Colonic mucosa (tissue), 4 donors: ENCODE measurements at regions not wholly inside any gene's neighbourhood (a gene's known extent, or its start where the extent isn't known, plus 50 kb on each side); places are given as distances from the start of the nearest gene placed in this dataset.
"Not testable (repeated sequence)": the region's sequence is repeated elsewhere in the genome, so short reads cannot be mapped to it uniquely, and the experiment has no call there.

Experiments
- DNase-seq: peaks from one replicate; pipeline ENCODE4 v3.0.0-alpha.2; 2020
- H3K27ac ChIP-seq: fragments of 200-600 bp; one replicate; pipeline ENCODE4 v1.8.0; 2021
- H3K27me3 ChIP-seq: fragments of 200-600 bp; one replicate; pipeline ENCODE4 v1.8.0; 2021
- H3K36me3 ChIP-seq: fragments of 200-600 bp; one replicate; pipeline ENCODE4 v1.8.0; 2021
- H3K4me1 ChIP-seq: fragments of 200-600 bp; one replicate; pipeline ENCODE4 v1.8.0; 2021; ENCODE audit warnings: mild to moderate bottlenecking
- H3K4me3 ChIP-seq: fragments of 200-600 bp; one replicate; pipeline ENCODE4 v1.8.0; 2021
- H3K9ac ChIP-seq, 2 donors: one replicate each; pipeline ENCODE4 v1.7.0; 2013; ENCODE audit warnings: control low read depth in 2 of 2, low read depth in 2 of 2, low read length in 2 of 2
- H3K9me3 ChIP-seq: fragments of 200-600 bp; one replicate; pipeline ENCODE4 v1.8.0; 2021
- intact Hi-C: fragments of 100-400 bp; cut with DNase I; formaldehyde crosslinking; loops from one replicate; pipeline ENCODE4 v1.14.1; 2022
- TF ChIP-seq, protein P1 (sequence below): fragments of 200-600 bp; IDR thresholded peaks from one replicate; pipeline ENCODE4 v1.8.0; 2022; ENCODE audit warnings: antibody characterized with exemption, mild to moderate bottlenecking
- donor health status: healthy.
- donor health status: DM: no; HTN: no; CAD: no.
- donor health status: DM: no; HTN: no; CAD: no.

DNA sequence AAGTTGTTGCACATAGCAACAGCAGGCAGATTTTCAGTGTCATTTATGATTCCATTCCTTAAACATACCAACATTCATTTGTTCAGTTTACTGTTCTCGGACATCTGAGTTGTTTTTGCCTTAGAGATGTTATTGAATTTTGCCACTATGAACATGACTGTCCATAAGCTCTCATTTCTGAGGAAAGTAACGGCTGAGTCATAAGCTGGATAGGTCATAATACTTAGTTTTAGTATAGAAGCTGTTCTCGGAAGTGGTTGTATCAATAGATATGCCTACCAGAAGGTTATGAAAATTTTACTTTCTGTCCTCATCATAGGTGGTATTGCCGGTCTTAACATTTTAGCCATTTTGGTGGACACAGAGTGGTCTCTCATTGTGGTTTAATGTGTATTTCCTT, 157.1 kb upstream of the CLNK start:
- intact Hi-C loops, result no loop called here

DNA sequence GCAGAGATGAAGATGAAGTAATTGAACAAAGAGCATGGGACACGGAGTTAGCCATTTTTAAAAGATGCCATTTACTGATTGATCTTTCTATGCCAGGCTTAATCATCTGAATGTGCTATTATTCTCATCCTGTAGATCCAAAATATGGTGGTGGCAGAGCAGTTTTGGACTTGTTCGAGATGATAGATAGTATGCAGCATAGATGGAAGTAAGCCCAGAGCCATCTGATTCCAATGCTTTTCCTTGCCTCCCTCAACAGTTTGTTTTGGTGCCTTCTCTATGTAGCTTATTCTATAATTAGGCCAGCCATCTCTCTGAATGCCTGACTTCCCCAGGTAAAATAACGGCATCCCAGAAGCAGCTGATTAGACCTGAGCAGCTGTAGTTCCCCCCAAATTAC, 152.6 kb upstream of the CLNK start:
- no peaks in the 10 kb centered on the region for H3K36me3 ChIP-seq
- H3K4me1 ChIP-seq, result no peaks in the 10 kb centered on the region
- TF ChIP-seq, protein P1, sequence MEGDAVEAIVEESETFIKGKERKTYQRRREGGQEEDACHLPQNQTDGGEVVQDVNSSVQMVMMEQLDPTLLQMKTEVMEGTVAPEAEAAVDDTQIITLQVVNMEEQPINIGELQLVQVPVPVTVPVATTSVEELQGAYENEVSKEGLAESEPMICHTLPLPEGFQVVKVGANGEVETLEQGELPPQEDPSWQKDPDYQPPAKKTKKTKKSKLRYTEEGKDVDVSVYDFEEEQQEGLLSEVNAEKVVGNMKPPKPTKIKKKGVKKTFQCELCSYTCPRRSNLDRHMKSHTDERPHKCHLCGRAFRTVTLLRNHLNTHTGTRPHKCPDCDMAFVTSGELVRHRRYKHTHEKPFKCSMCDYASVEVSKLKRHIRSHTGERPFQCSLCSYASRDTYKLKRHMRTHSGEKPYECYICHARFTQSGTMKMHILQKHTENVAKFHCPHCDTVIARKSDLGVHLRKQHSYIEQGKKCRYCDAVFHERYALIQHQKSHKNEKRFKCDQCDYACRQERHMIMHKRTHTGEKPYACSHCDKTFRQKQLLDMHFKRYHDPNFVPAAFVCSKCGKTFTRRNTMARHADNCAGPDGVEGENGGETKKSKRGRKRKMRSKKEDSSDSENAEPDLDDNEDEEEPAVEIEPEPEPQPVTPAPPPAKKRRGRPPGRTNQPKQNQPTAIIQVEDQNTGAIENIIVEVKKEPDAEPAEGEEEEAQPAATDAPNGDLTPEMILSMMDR, result no peak
- no peaks in the 10 kb centered on the region for H3K9me3 ChIP-seq
- no peak overlapping the region for H3K4me3 ChIP-seq
- DNase-seq, result no peak
- H3K27ac ChIP-seq, result no peak overlapping the region
- no peak overlapping the region for H3K9ac ChIP-seq
- H3K27me3 ChIP-seq, result no peaks in the 10 kb centered on the region
- intact Hi-C loops, result no loop called here

More for the DNA sequence above, 157.1 kb upstream of the CLNK start:
- no peak overlapping the region for H3K4me3 ChIP-seq
- TF ChIP-seq, protein P1, result no peak
- no peaks in the 10 kb centered on the region for H3K4me1 ChIP-seq
- no peaks in the 10 kb centered on the region for H3K9me3 ChIP-seq
- no peak overlapping the region for H3K27ac ChIP-seq
- H3K36me3 ChIP-seq, result no peaks in the 10 kb centered on the region
- no peaks in the 10 kb centered on the region for H3K27me3 ChIP-seq
- H3K9ac ChIP-seq, result no peak overlapping the region
- no peak for DNase-seq

DNA sequence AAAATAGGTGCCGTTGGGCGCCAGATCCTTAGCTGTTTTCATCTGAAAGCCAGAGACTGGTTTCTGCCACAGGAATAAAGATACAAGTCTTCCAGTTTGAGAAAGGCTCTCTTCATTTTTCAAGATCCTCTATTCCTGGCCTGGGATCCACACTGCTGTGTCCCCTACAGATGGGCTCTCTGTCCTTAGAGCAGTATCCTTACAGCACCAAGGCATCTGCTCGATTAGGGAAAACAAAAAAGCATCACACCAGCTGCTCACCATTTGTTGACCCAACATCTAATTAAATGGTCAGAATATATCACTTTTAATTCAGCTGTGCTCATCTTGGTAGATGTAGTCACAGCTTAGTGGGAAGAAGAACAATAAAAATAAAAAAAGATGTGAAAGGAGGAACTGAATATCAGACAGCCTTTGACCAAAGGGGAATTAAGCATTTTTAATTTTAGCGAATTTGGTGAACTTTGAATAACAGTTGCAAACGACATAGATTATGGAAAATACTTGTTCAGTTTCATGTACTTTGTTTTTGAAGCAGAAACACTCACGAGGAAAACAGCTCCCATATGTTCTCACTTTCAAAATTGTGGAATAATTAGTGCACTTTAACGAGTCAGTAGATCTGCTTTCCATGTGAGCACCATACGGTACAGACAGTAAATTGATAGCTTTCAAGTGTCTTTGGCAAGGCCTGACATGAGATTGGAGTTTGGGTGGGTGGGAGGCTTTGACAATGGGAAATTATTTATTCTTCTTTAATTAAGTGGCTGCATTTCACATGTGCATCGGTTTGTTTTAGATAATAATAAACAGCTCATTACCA, 148.4 kb upstream of the CLNK start:
- H3K9ac ChIP-seq, result no peak overlapping the region
- intact Hi-C loops, result no loop called here
- no peaks in the 10 kb centered on the region for H3K4me1 ChIP-seq
- H3K9me3 ChIP-seq, result no peaks in the 10 kb centered on the region
- no peaks in the 10 kb centered on the region for H3K27me3 ChIP-seq
- no peaks in the 10 kb centered on the region for H3K36me3 ChIP-seq
- no peak for DNase-seq
- no peak overlapping the region for H3K27ac ChIP-seq
- no peak overlapping the region for H3K4me3 ChIP-seq
- TF ChIP-seq, protein P1, result no peak

DNA sequence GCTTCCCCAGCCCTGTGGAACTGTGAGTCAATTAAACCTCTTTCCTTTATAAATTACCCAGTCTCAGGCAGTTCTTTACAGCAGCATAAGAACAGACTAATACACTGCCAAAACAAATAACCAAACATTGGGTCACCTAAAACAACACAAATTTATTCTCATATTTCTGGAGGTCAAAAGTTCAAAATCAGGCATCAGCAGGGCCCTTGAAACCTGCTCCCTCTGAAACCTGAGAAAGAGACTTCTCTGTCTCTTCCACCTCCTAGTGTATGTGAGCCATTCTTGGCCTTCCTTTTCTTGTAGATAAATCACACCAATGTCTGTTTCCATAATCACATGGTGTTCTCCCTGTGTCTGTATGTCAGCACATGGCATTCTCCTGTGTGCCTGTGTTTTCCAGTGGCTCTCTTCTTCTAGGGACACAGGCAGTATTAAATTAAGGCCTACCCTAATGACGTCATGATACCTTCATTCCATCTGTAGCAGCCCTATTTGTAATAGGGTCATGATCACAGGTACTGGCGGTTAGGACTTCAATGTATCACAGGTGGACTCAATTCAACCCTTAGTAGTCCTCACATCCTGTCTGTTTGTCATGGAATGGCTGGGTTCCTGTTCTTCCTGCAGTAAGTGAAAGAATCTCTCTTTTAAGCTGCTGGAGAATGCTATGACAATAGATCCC, 147.3 kb upstream of the CLNK start:
- no peak overlapping the region for H3K4me3 ChIP-seq
- H3K9ac ChIP-seq, result no peak overlapping the region
- no peaks in the 10 kb centered on the region for H3K27me3 ChIP-seq
- no peaks in the 10 kb centered on the region for H3K4me1 ChIP-seq
- H3K9me3 ChIP-seq, result no peaks in the 10 kb centered on the region
- intact Hi-C loops, result no loop called here
- no peak overlapping the region for H3K27ac ChIP-seq
- DNase-seq, result no peak
- H3K36me3 ChIP-seq, result no peaks in the 10 kb centered on the region
- TF ChIP-seq, protein P1, result no peak

DNA sequence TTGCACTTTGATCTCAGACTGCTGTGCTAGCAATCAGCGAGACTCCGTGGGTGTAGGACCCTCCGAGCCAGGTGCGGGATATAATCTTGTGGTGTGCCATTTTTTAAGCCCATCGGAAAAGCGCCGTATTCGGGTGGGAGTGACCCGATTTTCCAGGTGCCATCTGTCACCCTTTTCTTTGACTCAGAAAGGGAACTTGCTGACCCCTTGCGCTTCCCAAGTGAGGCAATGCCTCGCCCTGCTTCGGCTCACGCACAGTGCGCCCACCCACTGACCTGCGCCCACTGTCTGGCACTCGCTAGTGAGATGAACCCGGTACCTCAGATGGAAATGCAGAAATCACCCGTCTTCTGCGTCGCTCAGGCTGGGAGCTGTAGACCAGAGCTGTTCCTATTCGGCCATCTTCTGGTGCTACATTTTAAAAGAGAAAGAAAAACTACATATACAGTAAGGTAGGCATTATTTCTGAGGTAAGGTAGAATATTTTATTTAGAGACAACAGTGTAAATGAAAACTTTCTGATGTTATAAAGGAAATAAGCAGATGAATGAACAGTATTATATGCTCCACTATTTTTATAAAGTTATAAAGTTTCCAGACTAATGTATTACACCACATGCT, 144.5 kb upstream of the CLNK start:
- DNase-seq, intact Hi-C loops, H3K36me3 ChIP-seq, H3K27ac ChIP-seq, H3K4me3 ChIP-seq, H3K9me3 ChIP-seq, H3K9ac ChIP-seq, H3K4me1 ChIP-seq, H3K27me3 ChIP-seq: not testable (repeated sequence)
